ENCODE measurements at regions not wholly inside any gene's neighbourhood (a gene's known extent, or its start where the extent isn't known, plus 50 kb on each side); places are given as distances from the start of the nearest gene placed in this dataset.

DNA sequence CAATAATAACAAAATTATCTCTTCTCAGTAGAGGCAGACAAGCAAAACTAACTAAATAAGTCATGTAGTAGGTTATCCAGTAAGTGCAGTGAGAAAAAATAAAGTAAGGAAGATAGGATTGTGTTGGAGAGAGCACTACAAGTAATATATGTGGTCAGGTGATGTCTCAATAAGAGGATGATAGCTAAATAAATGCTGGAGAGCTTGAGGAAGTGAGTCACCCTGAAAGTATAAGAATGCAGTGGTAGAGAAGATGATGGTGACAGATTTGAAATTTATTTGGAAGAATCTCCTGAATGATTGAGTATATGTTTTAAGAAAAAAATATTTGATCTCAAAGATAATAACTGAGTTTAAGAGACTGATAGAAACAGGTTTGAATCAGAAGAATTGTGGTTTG lies 152.2 kb upstream of the PRR20A start:
- TF ChIP-seq, protein P1, sequence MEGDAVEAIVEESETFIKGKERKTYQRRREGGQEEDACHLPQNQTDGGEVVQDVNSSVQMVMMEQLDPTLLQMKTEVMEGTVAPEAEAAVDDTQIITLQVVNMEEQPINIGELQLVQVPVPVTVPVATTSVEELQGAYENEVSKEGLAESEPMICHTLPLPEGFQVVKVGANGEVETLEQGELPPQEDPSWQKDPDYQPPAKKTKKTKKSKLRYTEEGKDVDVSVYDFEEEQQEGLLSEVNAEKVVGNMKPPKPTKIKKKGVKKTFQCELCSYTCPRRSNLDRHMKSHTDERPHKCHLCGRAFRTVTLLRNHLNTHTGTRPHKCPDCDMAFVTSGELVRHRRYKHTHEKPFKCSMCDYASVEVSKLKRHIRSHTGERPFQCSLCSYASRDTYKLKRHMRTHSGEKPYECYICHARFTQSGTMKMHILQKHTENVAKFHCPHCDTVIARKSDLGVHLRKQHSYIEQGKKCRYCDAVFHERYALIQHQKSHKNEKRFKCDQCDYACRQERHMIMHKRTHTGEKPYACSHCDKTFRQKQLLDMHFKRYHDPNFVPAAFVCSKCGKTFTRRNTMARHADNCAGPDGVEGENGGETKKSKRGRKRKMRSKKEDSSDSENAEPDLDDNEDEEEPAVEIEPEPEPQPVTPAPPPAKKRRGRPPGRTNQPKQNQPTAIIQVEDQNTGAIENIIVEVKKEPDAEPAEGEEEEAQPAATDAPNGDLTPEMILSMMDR (tag by site-specific recombination; IDR thresholded peaks at IDR 0.05) = no peak
- TF ChIP-seq ZBTB8A (tag by site-specific recombination; IDR thresholded peaks at IDR 0.05) = no peak
- TF ChIP-seq, protein P2, sequence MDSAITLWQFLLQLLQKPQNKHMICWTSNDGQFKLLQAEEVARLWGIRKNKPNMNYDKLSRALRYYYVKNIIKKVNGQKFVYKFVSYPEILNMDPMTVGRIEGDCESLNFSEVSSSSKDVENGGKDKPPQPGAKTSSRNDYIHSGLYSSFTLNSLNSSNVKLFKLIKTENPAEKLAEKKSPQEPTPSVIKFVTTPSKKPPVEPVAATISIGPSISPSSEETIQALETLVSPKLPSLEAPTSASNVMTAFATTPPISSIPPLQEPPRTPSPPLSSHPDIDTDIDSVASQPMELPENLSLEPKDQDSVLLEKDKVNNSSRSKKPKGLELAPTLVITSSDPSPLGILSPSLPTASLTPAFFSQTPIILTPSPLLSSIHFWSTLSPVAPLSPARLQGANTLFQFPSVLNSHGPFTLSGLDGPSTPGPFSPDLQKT (IDR thresholded peaks at IDR 0.05; ENCODE audit: borderline replicate concordance, low read depth, low read length) = no peak
- TF ChIP-seq, protein P3, sequence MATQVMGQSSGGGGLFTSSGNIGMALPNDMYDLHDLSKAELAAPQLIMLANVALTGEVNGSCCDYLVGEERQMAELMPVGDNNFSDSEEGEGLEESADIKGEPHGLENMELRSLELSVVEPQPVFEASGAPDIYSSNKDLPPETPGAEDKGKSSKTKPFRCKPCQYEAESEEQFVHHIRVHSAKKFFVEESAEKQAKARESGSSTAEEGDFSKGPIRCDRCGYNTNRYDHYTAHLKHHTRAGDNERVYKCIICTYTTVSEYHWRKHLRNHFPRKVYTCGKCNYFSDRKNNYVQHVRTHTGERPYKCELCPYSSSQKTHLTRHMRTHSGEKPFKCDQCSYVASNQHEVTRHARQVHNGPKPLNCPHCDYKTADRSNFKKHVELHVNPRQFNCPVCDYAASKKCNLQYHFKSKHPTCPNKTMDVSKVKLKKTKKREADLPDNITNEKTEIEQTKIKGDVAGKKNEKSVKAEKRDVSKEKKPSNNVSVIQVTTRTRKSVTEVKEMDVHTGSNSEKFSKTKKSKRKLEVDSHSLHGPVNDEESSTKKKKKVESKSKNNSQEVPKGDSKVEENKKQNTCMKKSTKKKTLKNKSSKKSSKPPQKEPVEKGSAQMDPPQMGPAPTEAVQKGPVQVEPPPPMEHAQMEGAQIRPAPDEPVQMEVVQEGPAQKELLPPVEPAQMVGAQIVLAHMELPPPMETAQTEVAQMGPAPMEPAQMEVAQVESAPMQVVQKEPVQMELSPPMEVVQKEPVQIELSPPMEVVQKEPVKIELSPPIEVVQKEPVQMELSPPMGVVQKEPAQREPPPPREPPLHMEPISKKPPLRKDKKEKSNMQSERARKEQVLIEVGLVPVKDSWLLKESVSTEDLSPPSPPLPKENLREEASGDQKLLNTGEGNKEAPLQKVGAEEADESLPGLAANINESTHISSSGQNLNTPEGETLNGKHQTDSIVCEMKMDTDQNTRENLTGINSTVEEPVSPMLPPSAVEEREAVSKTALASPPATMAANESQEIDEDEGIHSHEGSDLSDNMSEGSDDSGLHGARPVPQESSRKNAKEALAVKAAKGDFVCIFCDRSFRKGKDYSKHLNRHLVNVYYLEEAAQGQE (tag by site-specific recombination; IDR thresholded peaks at IDR 0.05) = no peak
- TF ChIP-seq HOXA7 (CRISPR knock-in tag; IDR thresholded peaks at IDR 0.05; ENCODE audit: borderline replicate concordance) = no peak
- no peak for TF ChIP-seq ZNF473 (tag by site-specific recombination; IDR thresholded peaks at IDR 0.05)
- no peak for TF ChIP-seq ZSCAN30 (tag by site-specific recombination; IDR thresholded peaks at IDR 0.05)
- no peak for TF ChIP-seq ZBTB7A (tag by site-specific recombination; IDR thresholded peaks at IDR 0.05; ENCODE audit: low read depth)
- TF ChIP-seq ZNF610 (tag by site-specific recombination; IDR thresholded peaks at IDR 0.05; ENCODE audit: borderline replicate concordance) = no peak
- no peak for TF ChIP-seq ZBTB1 (tag by site-specific recombination; IDR thresholded peaks at IDR 0.05)
